ENCODE measurements at regions not wholly inside any gene's neighbourhood (a gene's known extent, or its start where the extent isn't known, plus 50 kb on each side); places are given as distances from the start of the nearest gene placed in this dataset.

- Histone ChIP-seq H4K5ac (ENCODE audit: insufficient read length, low read depth, low read length) (no peak overlapping the region), H2BK5ac (ENCODE audit: insufficient read length, low read length) (no peak overlapping the region), H2BK20ac (ENCODE audit: low read depth, low read length, poor library complexity, severe bottlenecking) (no peak overlapping the region), H3T11ph (ENCODE audit: low read length) (no peak overlapping the region), H3K79me1 (ENCODE audit: insufficient read depth, low read depth, low read length, poor library complexity, severe bottlenecking) (no peaks in the 10 kb centered on the region), H3K4ac (ENCODE audit: low read depth, low read length) (no peak overlapping the region), H3K4me2 (ENCODE audit: insufficient read depth, insufficient read length, low read length) (no peak overlapping the region), H4K91ac (ENCODE audit: insufficient read length, low read depth, low read length) (no peak overlapping the region), H3K27me3 (ENCODE audit: insufficient read depth, low read length) (no peaks in the 10 kb centered on the region; the same call in 1 of the 2 replicates), H3K79me2 (ENCODE audit: insufficient read depth, low read length) (no peaks in the 10 kb centered on the region), H2BK120ac (ENCODE audit: low read depth, low read length, poor library complexity, severe bottlenecking) (no peak overlapping the region), H3K23me2 (ENCODE audit: insufficient read length, low read depth, low read length, poor library complexity, severe bottlenecking) (no peaks in the 10 kb centered on the region), H3K9ac (ENCODE audit: extremely low read depth, insufficient read length, low read length) (no peak overlapping the region), H3K23ac (ENCODE audit: insufficient read length, low read depth, low read length) (no peak overlapping the region), H4K20me1 (ENCODE audit: control insufficient read depth, insufficient read depth, insufficient read length) (no peaks in the 10 kb centered on the region), H2BK12ac (ENCODE audit: insufficient read length, low read depth, low read length) (no peak overlapping the region), H3K14ac (ENCODE audit: insufficient read depth, low read length) (no peak overlapping the region), H2AFZ (ENCODE audit: low read length) (no peak overlapping the region), H3K27ac (ENCODE audit: insufficient read length, low read depth, low read length) (no peak overlapping the region), H2BK15ac (ENCODE audit: low read depth, low read length) (no peak overlapping the region), H3K4me1 (ENCODE audit: insufficient read depth, low read length) (peaks cover 6% of the 10 kb centered on the region), H3K18ac (ENCODE audit: insufficient read length, low read depth, low read length) (no peak overlapping the region), H4K8ac (replicated peaks; ENCODE audit: insufficient read length, low read depth, low read length) (no peak overlapping the region), H3K56ac (ENCODE audit: insufficient read length, low read depth, low read length) (no peak overlapping the region), H2AK5ac (ENCODE audit: insufficient read length, low read length) (no peak overlapping the region), H3K9me3 (ENCODE audit: control insufficient read depth, low read depth, low read length) (no peaks in the 10 kb centered on the region)
- DNase-seq: no peak
- no peak overlapping the region for H3K27ac Mint-ChIP-seq
- peaks cover 19 to 20% of the 10 kb centered on the region in 2 experiments for H3K4me1 Mint-ChIP-seq
- TF ChIP-seq CTCF (conservative IDR thresholded peaks at IDR 0.05): no peak
- no peak overlapping the region for H3K4me3 Mint-ChIP-seq
- no peaks in the 10 kb centered on the region; the same call in 1 of the 2 replicates for H3K27me3 Mint-ChIP-seq (ENCODE audit: low read depth)
- peaks cover 0 to 11% (median 2%) of the 10 kb centered on the region in 3 experiments; a peak in 2 of 7 replicates for H3K36me3 Mint-ChIP-seq (ENCODE audit: insufficient read depth in 1 of 3, low read depth in 3 of 3)
- no CpG with 5 or more reads among the region's 8 CpGs for WGBS (ENCODE audit: extremely low coverage, insufficient read length, low lambda C conversion rate)
- H3K9me3 Mint-ChIP-seq: peaks cover 0 to 3% of the 10 kb centered on the region in 2 experiments; a peak in 2 of 5 replicates
These were observed 188.7 kb downstream of the ZNF608 start for GRCh38 chr5:124557761-124558160.
